GM20431 (cell line): ENCODE measurements at regions not wholly inside any gene's neighbourhood (a gene's known extent, or its start where the extent isn't known, plus 50 kb on each side); places are given as distances from the start of the nearest gene placed in this dataset.

Experiments
- in situ Hi-C: fragments of 300-500 bp; cut with MseI, MboI; formaldehyde crosslinking; loops from one replicate; pipeline ENCODE4 v1.15.0; 2020; ENCODE audit warnings: low sequenced_read_pairs; ENCODE audit not compliant: unreplicated experiment

DNA sequence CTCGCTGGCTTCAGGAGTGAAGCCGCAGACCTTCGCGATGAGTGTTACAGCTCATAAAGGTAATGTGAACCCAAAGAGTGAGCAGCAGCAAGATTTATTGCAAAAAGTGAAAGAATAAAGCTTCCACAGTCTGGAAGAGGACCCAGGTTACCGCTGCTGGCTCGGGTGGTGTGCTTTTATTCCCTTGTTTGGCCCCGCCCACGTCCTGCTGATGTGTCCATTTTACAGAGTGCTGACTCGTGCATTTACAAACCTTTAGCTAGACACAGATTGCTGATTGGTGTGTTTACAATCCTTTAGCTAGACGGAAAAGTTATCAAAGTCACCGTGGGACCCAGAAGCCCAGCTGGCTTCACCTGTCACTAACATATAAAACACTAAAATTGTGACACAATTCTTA is 1464.5 kb downstream of the ZPLD1 start:
- in situ Hi-C loops: no loop called here

DNA sequence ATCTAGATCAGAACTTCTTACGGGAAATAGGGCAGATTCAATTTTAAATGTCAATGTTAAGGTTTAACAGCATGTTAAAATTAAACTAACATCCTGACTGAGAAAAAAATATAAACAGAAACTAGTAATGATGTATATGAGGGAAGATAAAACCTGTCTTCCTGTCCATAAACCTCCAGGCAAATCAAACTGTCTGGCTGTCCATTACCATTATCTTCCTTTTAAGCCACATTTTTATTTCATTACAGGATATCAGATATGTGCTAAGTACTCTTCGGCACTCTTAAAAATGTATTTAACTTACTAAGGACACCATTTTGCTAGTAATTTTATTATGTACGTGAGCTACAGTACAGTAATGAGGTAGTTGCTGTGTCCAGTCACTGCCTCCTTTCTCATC is 1461.7 kb upstream of the ALCAM start:
- in situ Hi-C loops: no loop called here

DNA sequence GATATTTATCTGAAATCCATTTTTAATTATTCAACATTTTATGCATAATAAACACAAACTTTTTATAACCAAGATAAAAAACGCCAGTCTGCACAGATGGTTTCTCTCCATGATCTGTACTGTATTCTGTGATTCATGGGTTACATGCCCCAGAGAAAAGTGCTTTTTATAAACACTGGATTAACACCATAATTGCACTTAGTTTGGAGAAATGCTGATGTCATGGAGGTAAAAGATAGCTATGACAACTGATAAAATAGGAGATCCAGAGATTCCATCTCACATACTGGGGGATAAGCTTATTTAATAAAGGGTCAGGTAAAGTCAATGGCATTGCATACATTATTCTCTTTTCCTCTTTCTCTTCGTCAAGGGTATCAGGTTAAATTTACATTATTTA is 1460.4 kb upstream of the ALCAM start:
- in situ Hi-C loops: no loop called here

DNA sequence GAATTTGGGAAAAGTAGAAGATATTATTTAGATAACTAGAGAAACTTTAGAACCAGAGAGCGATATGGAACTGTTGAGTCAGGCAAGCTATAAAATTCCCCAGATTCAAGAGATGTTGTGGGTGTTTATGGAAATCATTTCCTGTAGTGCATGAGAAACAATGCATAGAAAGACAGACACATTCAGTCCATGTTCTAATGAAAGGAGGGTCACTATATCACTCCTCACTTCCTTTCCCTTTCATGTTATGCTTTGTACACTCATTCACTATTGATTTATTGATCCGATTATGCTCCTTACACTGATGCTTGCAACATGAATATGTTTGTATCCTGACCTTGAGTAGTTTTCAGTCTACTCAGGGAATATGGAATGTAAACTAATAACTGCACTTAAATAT is 1459.9 kb upstream of the ALCAM start:
- in situ Hi-C loops: no loop called here

DNA sequence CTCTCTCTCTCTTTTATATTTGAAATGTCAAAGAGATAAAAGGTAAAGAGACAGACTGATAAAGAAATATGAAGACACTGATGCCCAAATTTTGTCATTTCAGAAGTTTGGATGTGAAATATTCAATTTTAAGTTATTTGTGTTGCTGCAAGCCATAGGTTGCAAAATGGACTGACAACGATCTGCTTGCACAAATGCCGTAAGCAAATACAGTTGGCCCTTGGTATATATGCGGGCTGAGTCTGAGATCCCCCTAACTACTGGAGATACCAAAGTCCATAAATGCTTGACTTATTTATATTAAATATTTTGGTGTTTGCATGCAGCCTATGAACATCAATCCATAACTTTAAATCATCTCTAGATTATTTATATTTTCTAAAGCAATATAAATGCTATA is 1459.1 kb upstream of the ALCAM start:
- in situ Hi-C loops: no loop called here

DNA sequence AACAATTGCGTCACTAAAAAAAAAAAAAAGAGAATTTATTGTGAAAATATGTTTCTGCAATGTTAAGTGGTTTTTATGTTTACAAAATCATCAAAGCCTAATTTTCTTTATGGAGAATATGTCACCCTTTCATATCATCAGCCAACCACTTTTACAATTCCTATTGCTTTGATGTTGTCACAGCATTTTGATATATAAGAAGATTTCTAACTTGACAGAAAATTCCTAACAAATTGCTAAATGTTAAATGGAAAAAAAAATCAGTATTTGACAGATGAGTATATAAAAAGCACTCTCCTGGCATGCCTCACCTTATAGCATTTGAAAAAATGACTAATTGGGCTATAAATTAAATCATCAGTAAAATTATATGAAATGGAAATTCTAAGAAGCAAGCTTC is 1457.3 kb upstream of the ALCAM start:
- in situ Hi-C loops: no loop called here

DNA sequence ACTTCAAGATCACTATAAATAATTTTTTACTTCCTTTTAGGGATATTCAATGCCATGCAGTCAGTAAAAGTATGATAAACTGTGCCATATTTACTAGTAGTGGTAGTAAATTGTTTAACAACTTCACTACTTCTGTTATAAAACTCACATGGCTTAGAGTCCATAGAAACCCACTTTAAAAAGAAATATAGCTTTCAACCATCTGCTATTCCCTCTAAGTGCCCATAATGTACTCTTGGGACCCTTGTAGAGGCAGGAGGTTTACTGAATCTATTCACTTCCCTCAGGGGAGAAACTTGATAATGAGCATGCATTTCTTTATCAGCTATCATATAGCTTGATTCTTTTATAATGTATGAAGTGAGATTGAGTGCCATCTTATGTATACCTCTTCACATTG is 1448.4 kb upstream of the ALCAM start:
- in situ Hi-C loops: no loop called here

DNA sequence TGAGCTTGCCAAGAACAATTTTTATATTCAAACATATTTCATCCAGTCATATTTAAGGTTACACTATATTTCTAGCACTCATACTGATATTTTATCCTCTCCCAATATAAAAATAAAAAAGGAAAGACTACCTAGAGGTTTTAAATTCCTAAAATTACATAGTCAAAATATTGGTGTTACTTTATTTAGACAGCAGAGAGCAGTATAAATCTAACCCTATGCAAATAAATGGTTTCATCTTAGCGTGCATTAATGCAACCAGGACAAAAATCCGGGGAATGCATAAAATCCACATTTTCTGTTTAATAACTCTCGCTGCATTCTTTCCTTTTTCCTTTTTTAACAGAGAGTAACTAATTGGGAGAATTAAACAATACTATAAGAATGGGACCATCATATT is 1447.4 kb upstream of the ALCAM start:
- in situ Hi-C loops: no loop called here

DNA sequence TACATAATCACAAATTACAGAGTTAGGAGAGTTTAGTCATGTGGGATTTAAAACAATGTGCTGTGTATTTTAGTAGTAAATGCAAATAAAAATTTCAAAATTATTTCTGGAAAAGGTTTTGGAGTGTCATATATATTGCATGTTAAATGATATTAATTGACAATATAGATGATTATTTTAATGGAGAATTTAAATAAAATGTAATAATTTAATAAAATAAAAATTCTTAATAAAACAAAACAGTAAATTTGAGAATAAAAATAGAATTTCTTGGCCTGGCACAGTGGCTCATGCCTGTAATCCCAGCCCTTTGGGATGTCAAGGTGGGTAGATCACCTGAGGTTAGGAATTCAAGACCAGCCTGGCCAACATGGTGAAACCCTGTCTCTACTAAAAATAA is 1442.8 kb upstream of the ALCAM start:
- in situ Hi-C loops: no loop called here

DNA sequence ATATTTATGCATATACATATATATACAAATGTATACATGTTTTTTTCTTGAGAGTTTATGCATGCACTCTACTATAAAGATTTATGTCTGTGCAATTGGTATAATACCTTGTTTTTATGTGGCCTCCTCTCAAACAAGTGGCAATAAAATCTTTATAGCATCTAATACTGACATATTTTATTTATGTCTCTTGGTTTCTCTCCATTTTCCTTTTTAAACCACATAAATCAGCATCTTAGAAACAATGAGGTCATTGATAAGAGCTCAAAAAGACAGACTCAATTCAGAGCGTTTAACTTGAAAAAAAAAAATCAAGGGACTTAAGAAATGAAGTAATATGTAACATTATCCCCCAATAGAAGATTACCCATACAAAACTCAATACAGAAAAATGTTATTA is 1442.2 kb upstream of the ALCAM start:
- in situ Hi-C loops: no loop called here

DNA sequence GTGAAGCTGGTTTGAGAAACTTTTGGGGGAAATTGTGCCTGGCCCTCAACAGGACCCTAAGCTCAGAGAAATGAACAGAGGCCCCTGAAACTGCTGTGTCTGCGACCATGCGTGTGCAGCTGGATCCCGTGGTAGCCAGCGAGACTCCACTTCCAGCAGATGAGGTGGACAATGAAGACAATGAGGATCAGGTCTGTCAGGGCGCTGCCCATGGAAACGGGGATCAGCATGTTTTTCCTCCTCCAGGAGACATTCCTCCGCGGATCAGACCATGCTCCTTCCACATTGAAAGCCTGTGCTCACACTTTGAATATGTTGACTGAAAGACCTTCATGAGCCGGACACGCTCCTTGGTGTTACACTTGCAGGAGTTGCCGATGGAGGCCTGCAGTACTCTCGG is 1439.8 kb upstream of the ALCAM start:
- in situ Hi-C loops: no loop called here

DNA sequence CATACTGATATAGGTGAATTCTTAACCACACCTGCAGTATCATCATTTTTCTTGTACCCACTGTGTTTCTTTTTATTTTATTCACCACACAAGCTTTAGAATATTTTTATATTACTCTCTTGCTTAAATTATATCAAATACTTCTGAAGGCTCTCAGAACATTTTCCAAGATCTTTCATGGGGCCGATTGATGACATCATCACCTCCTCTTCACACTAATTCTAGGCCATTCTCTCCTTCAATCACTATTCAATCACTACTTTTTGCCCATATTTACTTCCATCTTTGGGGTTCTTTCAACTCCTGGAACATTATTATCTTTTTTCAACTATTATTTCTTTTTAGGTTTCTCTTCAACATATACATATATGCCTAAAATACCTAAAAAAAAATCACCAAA is 1438.8 kb upstream of the ALCAM start:
- in situ Hi-C loops: no loop called here

DNA sequence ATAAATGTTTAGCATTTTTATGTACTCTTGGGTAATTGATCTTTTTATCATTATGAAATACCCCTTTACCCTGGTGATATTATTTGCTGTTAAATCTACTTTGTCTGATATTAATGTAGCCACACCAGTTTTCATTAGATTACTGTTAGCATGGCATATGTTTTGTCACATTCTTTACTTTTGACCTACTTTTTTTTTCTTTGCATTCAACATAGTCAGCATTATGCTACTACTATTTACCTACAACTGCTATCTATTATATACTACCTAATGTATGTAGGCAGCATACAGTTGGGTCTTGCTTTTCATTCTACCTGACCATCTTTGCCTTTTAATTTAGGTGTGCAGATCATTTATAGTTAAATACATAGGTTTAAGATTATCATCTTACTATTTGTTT is 1429.6 kb upstream of the ALCAM start:
- in situ Hi-C loops: no loop called here

DNA sequence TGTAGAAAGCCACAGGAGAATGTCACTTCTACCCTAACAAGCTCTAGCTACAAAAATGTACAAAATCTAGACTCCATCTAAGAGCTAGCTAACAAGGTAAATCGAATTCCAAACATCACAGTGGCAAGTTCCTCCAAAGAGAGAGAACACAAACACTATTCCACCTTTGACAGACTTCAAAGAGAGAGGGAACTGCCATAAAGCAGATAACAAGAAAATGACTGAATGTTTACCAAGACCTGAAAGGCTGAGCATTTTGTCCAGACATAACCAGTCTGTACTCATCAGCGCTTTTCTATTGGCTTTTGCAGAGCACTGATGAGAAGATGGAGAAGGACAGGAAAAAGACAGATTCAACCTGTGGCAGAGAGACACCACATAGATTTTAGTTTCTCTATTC is 1419.6 kb upstream of the ALCAM start:
- in situ Hi-C loops: no loop called here

DNA sequence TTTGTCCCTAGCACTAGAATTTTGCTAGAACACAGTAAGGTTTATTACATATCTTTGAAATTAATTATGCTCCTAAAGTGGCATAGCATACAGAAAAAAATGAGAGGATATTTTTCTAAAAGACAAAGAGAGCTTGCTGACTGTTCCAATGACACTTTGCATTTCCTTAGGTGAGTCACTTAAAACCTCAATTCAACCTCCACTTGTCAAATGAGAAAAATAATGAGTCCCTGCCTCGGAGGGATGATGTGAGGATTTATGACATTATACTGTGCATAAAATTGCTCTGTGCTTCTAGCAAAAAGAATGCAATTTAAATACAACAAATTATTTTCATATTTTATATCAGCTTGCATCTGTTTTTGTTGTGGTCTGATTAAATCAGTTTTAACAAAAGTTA is 1417.0 kb upstream of the ALCAM start:
- in situ Hi-C loops: no loop called here

DNA sequence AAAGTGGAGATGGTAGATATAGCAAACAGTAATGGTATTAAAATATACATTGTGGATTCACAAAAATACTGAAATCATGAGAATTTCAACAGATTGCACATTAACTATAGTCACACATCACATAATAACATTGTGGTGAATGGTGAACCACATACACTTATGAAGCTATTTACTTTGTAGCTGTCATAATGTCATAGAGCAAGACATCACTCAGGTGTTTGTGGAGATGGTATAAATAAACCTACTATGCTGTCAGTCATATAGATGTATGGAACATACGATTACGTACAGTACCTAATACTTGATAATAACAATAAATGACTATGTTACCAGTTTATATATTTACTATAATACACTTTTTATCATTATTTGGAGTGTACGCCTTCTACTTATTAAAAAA is 1416.0 kb upstream of the ALCAM start:
- in situ Hi-C loops: no loop called here

DNA sequence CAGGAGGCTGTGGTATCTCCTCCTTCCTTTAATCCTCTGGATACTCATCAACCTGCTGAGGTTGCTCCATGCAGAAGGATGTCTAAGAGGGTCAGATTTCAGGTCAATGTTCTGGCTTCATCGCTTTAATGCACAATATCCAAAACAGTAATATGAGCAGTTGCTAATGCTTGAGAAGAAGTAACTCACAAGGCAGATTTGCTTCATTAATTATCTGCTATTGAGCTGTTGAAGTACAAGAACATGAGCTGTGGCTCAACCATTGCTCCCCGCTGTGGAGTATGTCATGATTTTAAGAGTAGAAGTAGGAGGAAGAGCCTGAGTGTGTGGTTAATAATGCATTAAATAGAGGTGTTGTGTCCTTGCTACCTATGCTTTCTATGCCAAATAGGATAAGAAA is 1412.9 kb upstream of the ALCAM start:
- in situ Hi-C loops: no loop called here

DNA sequence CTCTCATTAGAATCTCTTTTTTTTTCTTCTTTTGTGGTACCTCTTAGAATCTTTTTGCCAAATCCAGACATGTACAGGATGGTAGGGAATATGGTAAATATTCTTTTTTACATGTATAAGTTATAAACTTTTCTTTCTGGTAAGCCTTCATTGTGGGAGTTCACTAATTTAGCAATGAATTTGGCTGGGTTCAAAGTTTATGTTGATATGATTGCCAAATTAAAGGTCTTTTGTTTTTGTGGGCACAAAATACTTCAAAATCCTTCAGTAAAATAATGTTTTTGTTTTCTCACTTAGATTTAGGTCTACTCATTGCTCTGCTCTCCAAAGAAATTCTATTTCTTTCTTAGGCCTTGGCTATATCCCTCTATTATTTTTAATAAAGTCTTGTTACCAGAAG is 1405.9 kb upstream of the ALCAM start:
- in situ Hi-C loops: no loop called here

DNA sequence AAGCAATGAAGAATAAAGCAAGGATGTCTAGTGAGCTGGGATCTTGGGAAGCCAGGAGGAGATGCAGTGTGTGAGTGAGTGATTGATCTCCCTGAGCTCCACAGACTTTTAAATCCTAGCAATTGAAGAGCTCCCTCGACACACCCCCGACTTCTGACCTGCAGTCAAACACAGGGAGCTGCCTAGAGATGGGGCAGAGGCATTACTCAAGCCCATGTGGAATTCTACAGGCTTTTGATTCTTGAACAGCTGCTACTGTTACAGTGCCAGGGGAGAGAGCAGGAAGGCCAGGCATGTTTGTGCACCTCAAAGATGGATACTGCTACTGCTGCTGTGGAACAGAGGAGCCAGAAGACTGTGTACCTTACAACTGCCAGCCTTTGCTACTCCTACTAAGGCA is 1403.1 kb upstream of the ALCAM start:
- in situ Hi-C loops: no loop called here

DNA sequence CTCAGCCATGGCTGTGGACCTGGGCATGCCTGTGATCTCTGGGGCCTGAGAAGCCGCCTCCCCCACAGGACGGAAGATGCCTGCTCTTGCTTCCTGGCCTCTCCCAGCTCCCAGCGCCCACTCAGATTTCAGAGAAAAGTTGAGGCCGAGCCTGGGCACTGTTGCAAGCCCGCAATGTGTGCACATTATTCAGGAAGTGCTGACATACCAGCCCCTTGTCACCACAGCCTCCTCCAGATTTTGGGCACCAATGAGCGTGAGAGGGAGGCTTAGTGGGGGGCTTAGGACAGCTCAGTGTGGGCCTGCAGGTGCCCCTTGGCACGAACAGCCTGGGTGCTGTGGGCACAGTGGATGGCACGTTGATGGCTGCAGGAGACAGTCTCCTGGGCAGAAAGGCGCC is 1400.9 kb upstream of the ALCAM start:
- in situ Hi-C loops: no loop called here

DNA sequence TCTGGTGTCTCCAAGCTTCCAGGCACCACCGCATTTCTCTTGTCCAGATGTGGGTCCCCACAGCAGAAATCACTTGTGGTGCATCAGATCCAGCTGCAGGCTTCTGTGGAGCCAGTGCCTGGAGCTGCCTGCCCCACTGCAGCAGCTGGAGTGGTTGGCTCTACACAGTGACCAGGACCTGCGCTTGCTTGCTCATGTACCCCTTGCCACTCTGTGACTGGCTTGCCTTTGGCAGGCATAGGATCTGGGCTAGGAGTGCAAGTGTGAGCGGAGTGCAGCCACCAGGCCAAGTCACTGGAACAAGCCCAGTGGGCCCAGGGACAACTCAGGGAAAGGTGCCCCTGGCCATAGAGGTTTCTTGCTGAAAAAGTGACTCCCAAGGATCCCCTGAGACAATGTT is 1400.0 kb upstream of the ALCAM start:
- in situ Hi-C loops: no loop called here

DNA sequence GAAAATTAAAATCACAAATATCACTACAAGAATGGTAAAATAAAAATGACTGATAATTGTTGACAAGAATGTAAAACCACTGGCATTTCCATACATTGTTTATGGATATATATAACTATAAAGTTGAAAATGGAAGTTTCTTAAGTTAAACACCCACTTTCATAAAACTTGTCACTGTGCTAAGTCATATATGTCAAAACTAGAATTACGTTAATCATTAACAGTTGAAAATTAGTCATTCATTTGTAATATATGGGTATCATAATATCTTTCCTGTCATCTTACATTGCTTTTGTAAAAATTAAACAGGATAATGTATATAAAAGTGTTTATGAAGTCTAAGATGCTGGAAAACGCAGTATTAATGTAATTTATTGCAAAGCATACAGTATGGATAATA is 1398.6 kb upstream of the ALCAM start:
- in situ Hi-C loops: no loop called here

DNA sequence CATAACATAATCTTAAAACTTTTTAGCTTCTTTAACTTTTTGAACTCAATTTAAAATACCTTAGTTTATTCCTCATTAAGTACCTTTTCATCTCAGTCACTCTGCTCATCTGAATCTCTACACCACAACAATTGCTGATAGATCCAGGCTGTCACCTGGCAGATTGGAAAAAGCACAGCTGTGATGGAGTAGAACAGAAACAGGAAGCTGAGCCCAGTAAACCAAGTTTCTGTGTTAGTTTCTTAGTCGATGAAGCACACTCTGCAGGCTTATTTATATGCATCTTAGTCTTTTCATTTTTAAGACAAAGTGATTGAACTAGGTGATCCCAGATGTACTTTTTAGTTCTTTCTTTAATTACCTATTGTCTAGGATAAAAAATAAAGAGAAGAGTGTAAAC is 1398.0 kb upstream of the ALCAM start:
- in situ Hi-C loops: no loop called here
